Kidney epithelial cell (primary cell): ENCODE measurements at regions not wholly inside any gene's neighbourhood (a gene's known extent, or its start where the extent isn't known, plus 50 kb on each side); places are given as distances from the start of the nearest gene placed in this dataset.

Experiments used
- DNase-seq: peaks from one replicate; pipeline ENCODE4 v3.0.0-alpha.2; 2010; ENCODE audit warnings: low read depth
- H3K27me3 ChIP-seq: 2 replicates; pipeline ENCODE4 v1.6.0; 2011; ENCODE audit warnings: low read length; ENCODE audit not compliant: control insufficient read depth, insufficient read depth
- H3K36me3 ChIP-seq: 2 replicates; pipeline ENCODE4 v1.5.1; 2011; ENCODE audit warnings: low read length; ENCODE audit not compliant: control insufficient read depth, insufficient read depth
- H3K4me3 ChIP-seq: 2 replicates; pipeline ENCODE4 v1.5.1; 2011; ENCODE audit warnings: low read depth, mild to moderate bottlenecking, control low read depth, low read length
- TF ChIP-seq, protein P1 (sequence below): IDR thresholded peaks from 2 replicates; pipeline ENCODE4 v1.5.1; 2011; ENCODE audit warnings: mild to moderate bottlenecking, moderate library complexity, low read length, control low read depth, inconsistent platforms; ENCODE audit not compliant: insufficient read depth, poor library complexity, severe bottlenecking

DNA sequence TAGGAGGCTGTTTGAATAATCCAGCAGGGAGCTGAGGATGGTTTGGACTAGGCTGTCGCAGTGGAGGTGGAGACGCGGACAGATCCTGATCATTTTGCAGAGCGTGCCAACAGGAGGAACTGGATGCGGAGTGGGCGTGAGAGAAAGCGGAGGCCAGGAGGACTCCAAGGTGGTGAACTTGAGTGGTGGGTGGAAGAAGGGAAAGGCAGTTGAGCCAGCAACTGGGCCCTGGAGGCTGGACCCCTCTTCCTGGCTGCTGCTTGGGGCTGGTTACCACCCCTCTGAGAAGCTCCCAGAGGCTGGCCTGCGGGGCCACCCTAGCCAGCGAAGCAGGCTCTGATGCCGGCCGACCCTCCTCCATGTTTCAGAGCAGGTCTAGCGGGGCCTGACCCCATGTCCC lies 56.8 kb upstream of the KCNA1 start:
- Histone ChIP-seq H3K27me3 (peaks cover 6% of the 10 kb centered on the region), H3K36me3 (no peaks in the 10 kb centered on the region), H3K4me3 (no peak overlapping the region)
- TF ChIP-seq, protein P1, sequence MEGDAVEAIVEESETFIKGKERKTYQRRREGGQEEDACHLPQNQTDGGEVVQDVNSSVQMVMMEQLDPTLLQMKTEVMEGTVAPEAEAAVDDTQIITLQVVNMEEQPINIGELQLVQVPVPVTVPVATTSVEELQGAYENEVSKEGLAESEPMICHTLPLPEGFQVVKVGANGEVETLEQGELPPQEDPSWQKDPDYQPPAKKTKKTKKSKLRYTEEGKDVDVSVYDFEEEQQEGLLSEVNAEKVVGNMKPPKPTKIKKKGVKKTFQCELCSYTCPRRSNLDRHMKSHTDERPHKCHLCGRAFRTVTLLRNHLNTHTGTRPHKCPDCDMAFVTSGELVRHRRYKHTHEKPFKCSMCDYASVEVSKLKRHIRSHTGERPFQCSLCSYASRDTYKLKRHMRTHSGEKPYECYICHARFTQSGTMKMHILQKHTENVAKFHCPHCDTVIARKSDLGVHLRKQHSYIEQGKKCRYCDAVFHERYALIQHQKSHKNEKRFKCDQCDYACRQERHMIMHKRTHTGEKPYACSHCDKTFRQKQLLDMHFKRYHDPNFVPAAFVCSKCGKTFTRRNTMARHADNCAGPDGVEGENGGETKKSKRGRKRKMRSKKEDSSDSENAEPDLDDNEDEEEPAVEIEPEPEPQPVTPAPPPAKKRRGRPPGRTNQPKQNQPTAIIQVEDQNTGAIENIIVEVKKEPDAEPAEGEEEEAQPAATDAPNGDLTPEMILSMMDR, result no peak
- no peak for DNase-seq

DNA sequence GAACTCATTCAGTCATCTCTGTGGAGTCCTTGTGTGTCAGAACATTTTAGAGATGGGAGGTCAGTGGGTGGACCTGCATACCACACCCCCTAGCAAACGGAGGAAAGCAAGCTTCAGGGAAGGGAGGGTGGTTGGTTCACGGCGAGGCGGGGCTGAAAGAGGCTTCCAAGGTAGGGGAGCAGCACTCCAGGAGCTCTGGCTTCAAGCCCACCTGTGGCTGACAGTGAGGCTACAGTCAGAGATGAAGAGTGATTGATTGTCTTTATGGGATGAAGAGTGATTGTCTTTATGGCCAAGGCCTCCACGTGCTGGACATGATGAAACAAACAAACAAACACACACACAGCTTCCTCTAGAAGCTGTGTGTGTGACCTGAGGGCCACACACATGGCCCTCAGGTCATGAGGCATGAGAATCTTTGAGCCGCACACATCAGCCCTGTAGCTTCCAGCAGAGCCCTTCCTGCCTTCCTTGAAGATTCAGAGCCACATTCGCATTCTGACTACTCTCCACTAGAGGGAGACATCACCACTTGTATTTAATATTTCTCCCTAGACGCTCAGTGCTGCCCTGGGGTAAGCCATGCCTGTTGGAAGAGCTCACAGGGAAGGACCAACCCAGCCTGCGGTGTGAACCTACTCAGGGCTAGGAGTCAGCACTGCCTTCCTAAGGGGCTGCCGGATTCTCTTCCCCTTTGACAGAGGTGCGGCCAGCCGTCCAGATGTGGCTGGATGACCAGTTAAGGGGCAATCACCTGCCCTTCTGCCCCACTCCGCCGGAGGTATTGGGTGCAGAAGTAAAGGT lies 54.4 kb upstream of the KCNA1 start:
- Histone ChIP-seq H3K4me3 (no peak overlapping the region), H3K36me3 (no peaks in the 10 kb centered on the region), H3K27me3 (peaks cover 21% of the 10 kb centered on the region)
- peak; percentile 34 for DNase-seq
- TF ChIP-seq, protein P1, result peak; percentile 70

DNA sequence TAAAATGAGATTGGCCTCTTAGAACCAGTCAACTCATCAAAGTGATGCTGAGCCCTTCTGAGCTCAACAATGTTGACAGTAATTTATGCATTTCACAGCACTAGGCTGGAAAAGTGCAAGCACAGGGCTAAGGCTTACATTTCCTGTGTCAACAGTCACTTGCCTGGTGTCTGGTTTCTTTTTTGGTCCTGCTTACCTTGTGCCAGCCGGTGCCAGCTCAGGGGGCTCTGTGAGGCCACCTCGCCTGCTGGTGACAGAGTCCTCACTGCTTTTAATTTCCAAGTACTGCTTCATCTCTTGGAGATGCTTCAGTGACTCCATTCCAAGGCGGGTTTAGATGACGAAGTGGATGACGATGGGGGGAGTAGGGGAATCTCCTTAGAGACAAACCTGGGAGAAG lies 53.1 kb upstream of the KCNA1 start:
- no peak for DNase-seq
- no peaks in the 10 kb centered on the region for H3K36me3 ChIP-seq
- no peak overlapping the region for H3K4me3 ChIP-seq
- TF ChIP-seq, protein P1, result no peak
- H3K27me3 ChIP-seq, result peaks cover 27% of the 10 kb centered on the region

DNA sequence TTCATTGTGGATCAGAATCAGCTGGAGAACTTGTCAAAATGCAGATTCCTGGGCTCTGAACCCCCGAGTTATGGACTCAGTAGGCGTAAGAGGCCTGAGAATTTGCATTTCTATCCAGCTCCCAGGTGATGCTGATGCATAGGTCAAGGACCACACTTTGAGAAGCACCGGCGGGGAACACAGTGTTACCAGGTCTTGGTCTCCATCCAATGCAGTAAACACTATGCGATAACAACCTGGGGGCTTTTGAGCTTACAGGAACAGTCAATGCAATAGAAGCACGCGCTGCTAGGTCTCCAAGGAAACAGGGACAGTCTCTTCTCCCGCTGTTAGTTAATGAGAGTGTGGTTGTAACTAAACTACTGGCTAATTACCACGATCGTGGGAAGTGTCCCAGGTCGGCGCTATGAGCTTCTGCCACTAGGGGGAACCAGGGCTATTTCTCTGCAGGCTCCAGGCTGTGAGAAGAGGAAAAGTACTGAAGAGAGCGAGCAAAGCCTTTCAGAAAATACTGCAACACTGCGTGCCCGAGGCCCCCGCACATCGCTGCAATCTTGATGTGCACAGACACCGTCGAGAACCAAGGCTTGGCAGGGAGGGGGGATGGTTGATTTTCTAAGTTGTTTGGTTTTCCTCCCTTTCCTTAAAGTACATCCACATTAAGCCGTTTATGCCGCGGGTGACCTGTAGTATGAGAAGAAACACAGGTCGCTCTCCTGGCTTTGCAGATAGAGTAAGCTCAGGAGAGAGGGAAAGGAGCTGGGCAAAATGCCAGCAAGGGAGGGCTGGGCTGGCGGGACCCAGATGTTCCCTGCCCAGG lies 52.0 kb upstream of the KCNA1 start:
- Histone ChIP-seq H3K4me3 (no peak overlapping the region), H3K36me3 (no peaks in the 10 kb centered on the region), H3K27me3 (peaks cover 27% of the 10 kb centered on the region)
- TF ChIP-seq, protein P1, result peak; percentile 96
- DNase-seq, result no peak

DNA sequence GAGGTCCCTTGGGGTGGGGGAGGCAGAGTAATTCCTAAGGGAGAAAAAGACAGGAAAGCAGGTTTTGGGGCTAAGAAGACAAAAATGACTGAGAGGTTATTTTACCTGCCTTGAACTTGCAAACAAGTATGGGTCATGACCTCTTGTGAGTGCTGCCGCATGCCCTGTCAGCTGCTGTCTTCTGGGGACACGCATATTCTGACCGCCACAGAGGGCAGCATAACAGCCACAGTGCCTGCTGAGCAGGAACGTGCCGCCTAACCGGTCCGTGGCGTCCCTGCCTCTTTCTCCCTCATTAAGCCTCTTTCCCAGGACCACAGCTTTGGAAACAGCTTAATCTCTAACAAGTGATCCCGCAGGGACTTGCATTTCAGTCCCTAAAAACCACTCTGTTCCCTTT lies 51.3 kb upstream of the KCNA1 start:
- no peak for DNase-seq
- TF ChIP-seq, protein P1, result no peak
- Histone ChIP-seq H3K27me3 (peaks cover 27% of the 10 kb centered on the region), H3K4me3 (no peak overlapping the region), H3K36me3 (no peaks in the 10 kb centered on the region)
